GM23338 (cell line): ENCODE measurements at regions not wholly inside any gene's neighbourhood (a gene's known extent, or its start where the extent isn't known, plus 50 kb on each side); places are given as distances from the start of the nearest gene placed in this dataset.

ENCODE experiments used
- ATAC-seq: fragments of 200-7000 bp; cut with Tn5 transposase; 3 replicates; pipeline ENCODE4 v1.9.1; 2020
- DNase-seq: peaks from one replicate; pipeline ENCODE4 v3.0.0-alpha.2; 2015; ENCODE audit warnings: low spot score
- H2AFZ ChIP-seq: fragments of 200-600 bp; sonication (generic); 2 replicates; pipeline ENCODE4 v1.8.0; 2016; ENCODE audit warnings: antibody characterized with exemption, mild to moderate bottlenecking, moderate library complexity
- H3F3A ChIP-seq: fragments of 200-600 bp; sonication (generic); replicated peaks from 2 replicates; pipeline ENCODE4 v1.8.0; 2017; ENCODE audit warnings: antibody characterized with exemption, mixed run types, low read depth
- H3K27ac ChIP-seq: fragments of 200-600 bp; sonication (generic); 2 replicates; pipeline ENCODE4 v1.6.1; 2016; ENCODE audit warnings: low read depth
- H3K27me3 ChIP-seq: fragments of 200-600 bp; sonication (generic); 2 replicates; pipeline ENCODE4 v1.8.0; 2016; ENCODE audit warnings: mild to moderate bottlenecking, mixed run types, moderate library complexity; ENCODE audit not compliant: insufficient read depth
- H3K36me3 ChIP-seq: fragments of 200-600 bp; sonication (generic); 2 replicates; pipeline ENCODE4 v1.8.0; 2016; ENCODE audit warnings: mild to moderate bottlenecking; ENCODE audit not compliant: insufficient read depth
- H3K4me1 ChIP-seq: fragments of 200-600 bp; sonication (generic); 2 replicates; pipeline ENCODE4 v1.8.0; 2016; ENCODE audit warnings: mild to moderate bottlenecking, moderate library complexity; ENCODE audit not compliant: insufficient read depth
- H3K4me2 ChIP-seq: fragments of 200-600 bp; sonication (generic); 2 replicates; pipeline ENCODE4 v1.7.1; 2017; ENCODE audit warnings: mixed run types
- H3K4me3 ChIP-seq: fragments of 200-600 bp; sonication (generic); 2 replicates; pipeline ENCODE4 v1.6.1; 2016; ENCODE audit warnings: mixed run types
- H3K79me2 ChIP-seq: fragments of 200-600 bp; sonication (generic); replicated peaks from 2 replicates; pipeline ENCODE4 v1.8.0; 2017; ENCODE audit warnings: mild to moderate bottlenecking; ENCODE audit not compliant: insufficient read depth
- H3K9me2 ChIP-seq: fragments of 200-600 bp; sonication (generic); 2 replicates; pipeline ENCODE4 v1.8.0; 2017; ENCODE audit not compliant: insufficient read depth
- H4K20me1 ChIP-seq: fragments of 200-600 bp; sonication (generic); replicated peaks from 2 replicates; pipeline ENCODE4 v1.8.0; 2017; ENCODE audit warnings: mild to moderate bottlenecking; ENCODE audit not compliant: insufficient read depth
- H3K27ac Mint-ChIP-seq: 2 replicates; pipeline ENCODE4 v1.8.0; 2020; ENCODE audit warnings: inconsistent platforms, mild to moderate bottlenecking, moderate library complexity, mixed read lengths
- H3K27me3 Mint-ChIP-seq: 3 replicates; pipeline ENCODE4 v1.8.0; 2022; ENCODE audit warnings: low read depth, mild to moderate bottlenecking, moderate library complexity, mixed read lengths, inconsistent platforms; ENCODE audit not compliant: insufficient read depth, poor library complexity
- H3K36me3 Mint-ChIP-seq: 3 replicates; pipeline ENCODE4 v1.8.0; 2021; ENCODE audit warnings: low read depth, mild to moderate bottlenecking, inconsistent platforms, moderate library complexity, mixed read lengths
- H3K4me1 Mint-ChIP-seq: 3 replicates; pipeline ENCODE4 v1.8.0; 2020; ENCODE audit warnings: mild to moderate bottlenecking, inconsistent platforms, mixed read lengths
- H3K4me3 Mint-ChIP-seq: 3 replicates; pipeline ENCODE4 v1.8.0; 2021; ENCODE audit warnings: moderate library complexity, mild to moderate bottlenecking, inconsistent platforms, mixed read lengths
- H3K9me3 Mint-ChIP-seq: 3 replicates; pipeline ENCODE4 v1.8.0; 2020; ENCODE audit warnings: moderate library complexity, mild to moderate bottlenecking, inconsistent platforms, mixed read lengths
- CREB1 ChIP-seq: fragments of 250-450 bp; sonication (Bioruptor Pico); IDR thresholded peaks from 2 replicates; pipeline ENCODE4 v1.5.0; 2020; ENCODE audit warnings: low read depth, mild to moderate bottlenecking, moderate library complexity
- EZH2 ChIP-seq: fragments of 200-600 bp; sonication (generic); IDR thresholded peaks from one replicate; pipeline ENCODE4 v1.8.0; 2017; ENCODE audit warnings: antibody characterized with exemption, mild to moderate bottlenecking, low read depth; ENCODE audit not compliant: unreplicated experiment
- EZH2phosphoT487 ChIP-seq: fragments of 200-600 bp; sonication (generic); IDR thresholded peaks from one replicate; pipeline ENCODE4 v1.8.1; 2018; ENCODE audit warnings: antibody characterized with exemption; ENCODE audit not compliant: unreplicated experiment
- JUNB ChIP-seq: IDR thresholded peaks from one replicate; pipeline ENCODE4 v1.6.1; 2016; ENCODE audit warnings: antibody characterized with exemption; ENCODE audit not compliant: unreplicated experiment
- NANOG ChIP-seq: IDR thresholded peaks from 2 replicates; pipeline ENCODE4 v1.6.1; 2016; ENCODE audit warnings: antibody characterized with exemption, borderline replicate concordance
- POLR2AphosphoS5 ChIP-seq: IDR thresholded peaks from 2 replicates; pipeline ENCODE4 v1.6.1; 2016; ENCODE audit warnings: antibody characterized with exemption, low read depth
- STAT1 ChIP-seq: IDR thresholded peaks from one replicate; pipeline ENCODE4 v1.6.1; 2016; ENCODE audit warnings: antibody characterized with exemption; ENCODE audit not compliant: unreplicated experiment
- ZNF114 ChIP-seq: fragments of 250-450 bp; sonication (Bioruptor Pico); IDR thresholded peaks from 2 replicates; pipeline ENCODE4 v1.5.0; 2020; ENCODE audit warnings: mild to moderate bottlenecking, moderate library complexity
- ZNF331 ChIP-seq: fragments of 250-450 bp; sonication (Bioruptor Pico); IDR thresholded peaks from 2 replicates; pipeline ENCODE4 v1.5.0; 2020; ENCODE audit warnings: low read depth, mild to moderate bottlenecking, moderate library complexity
- TF ChIP-seq, protein P1 (sequence below): IDR thresholded peaks from 2 replicates; pipeline ENCODE4 v1.6.1; 2016; ENCODE audit warnings: antibody characterized with exemption
- TF ChIP-seq, protein P2 (sequence below): IDR thresholded peaks from one replicate; pipeline ENCODE4 v1.6.1; 2018; ENCODE audit warnings: antibody characterized with exemption; ENCODE audit not compliant: unreplicated experiment
- TF ChIP-seq, protein P3 (sequence below): fragments of 250-450 bp; sonication (Bioruptor Pico); IDR thresholded peaks from 2 replicates; pipeline ENCODE4 v1.5.0; 2020; ENCODE audit warnings: mild to moderate bottlenecking, moderate library complexity
- TF ChIP-seq, protein P4 (sequence below), 2 experiments: fragments of 200-600 bp in 1 of 2; sonication (generic) in 1 of 2; conservative IDR thresholded peaks; 2 replicates each; pipeline versions ENCODE4 v1.5.1 to v1.6.1; 2016 to 2017; ENCODE audit warnings: antibody characterized with exemption in 2 of 2, low read depth in 2 of 2, mild to moderate bottlenecking in 2 of 2, moderate library complexity in 1 of 2

DNA sequence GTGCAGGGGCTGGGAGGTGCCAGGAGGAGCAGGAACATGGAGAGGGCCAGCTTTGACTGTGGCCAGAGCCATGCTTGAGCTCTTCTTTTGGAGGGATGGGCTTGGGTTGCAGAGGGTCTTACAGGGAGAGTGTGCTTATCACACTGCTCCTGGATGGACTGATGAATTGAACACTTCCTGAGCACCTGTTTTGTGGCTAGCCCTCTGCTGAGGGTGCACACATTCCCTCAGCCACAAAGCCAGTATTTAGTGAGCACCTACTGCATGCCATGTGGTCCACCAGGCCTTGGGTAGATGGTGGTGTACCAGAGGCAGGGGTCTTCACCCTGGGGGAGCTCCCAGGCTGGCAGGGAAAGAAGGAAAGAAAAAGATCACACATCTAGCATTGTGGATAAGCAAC, 118.9 kb downstream of the SLC25A47 start:
- H3K79me2 ChIP-seq = no peaks in the 10 kb centered on the region; the same call in 1 of the 2 replicates
- Mint-ChIP-seq H3K36me3 (no peaks in the 10 kb centered on the region), H3K4me1 (peaks cover 43% of the 10 kb centered on the region), H3K27me3 (no peaks in the 10 kb centered on the region), H3K27ac (peak overlapping the region; percentile 46; the same call in 1 of the 2 replicates), H3K9me3 (no peaks in the 10 kb centered on the region), H3K4me3 (no peak overlapping the region)
- no peak overlapping the region for H3K27ac ChIP-seq
- no peaks in the 10 kb centered on the region for H3K36me3 ChIP-seq
- H3K4me2 ChIP-seq = no peak overlapping the region
- H2AFZ ChIP-seq = no peak overlapping the region
- ATAC-seq = no peak
- TF ChIP-seq, protein P1, sequence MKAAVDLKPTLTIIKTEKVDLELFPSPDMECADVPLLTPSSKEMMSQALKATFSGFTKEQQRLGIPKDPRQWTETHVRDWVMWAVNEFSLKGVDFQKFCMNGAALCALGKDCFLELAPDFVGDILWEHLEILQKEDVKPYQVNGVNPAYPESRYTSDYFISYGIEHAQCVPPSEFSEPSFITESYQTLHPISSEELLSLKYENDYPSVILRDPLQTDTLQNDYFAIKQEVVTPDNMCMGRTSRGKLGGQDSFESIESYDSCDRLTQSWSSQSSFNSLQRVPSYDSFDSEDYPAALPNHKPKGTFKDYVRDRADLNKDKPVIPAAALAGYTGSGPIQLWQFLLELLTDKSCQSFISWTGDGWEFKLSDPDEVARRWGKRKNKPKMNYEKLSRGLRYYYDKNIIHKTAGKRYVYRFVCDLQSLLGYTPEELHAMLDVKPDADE = no peak
- no peak for TF ChIP-seq CREB1 (CRISPR knock-in tag)
- no peak for TF ChIP-seq STAT1
- TF ChIP-seq, protein P2, sequence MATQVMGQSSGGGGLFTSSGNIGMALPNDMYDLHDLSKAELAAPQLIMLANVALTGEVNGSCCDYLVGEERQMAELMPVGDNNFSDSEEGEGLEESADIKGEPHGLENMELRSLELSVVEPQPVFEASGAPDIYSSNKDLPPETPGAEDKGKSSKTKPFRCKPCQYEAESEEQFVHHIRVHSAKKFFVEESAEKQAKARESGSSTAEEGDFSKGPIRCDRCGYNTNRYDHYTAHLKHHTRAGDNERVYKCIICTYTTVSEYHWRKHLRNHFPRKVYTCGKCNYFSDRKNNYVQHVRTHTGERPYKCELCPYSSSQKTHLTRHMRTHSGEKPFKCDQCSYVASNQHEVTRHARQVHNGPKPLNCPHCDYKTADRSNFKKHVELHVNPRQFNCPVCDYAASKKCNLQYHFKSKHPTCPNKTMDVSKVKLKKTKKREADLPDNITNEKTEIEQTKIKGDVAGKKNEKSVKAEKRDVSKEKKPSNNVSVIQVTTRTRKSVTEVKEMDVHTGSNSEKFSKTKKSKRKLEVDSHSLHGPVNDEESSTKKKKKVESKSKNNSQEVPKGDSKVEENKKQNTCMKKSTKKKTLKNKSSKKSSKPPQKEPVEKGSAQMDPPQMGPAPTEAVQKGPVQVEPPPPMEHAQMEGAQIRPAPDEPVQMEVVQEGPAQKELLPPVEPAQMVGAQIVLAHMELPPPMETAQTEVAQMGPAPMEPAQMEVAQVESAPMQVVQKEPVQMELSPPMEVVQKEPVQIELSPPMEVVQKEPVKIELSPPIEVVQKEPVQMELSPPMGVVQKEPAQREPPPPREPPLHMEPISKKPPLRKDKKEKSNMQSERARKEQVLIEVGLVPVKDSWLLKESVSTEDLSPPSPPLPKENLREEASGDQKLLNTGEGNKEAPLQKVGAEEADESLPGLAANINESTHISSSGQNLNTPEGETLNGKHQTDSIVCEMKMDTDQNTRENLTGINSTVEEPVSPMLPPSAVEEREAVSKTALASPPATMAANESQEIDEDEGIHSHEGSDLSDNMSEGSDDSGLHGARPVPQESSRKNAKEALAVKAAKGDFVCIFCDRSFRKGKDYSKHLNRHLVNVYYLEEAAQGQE = no peak
- no peak for TF ChIP-seq ZNF114 (CRISPR knock-in tag)
- no peak for TF ChIP-seq JUNB
- TF ChIP-seq, protein P3, sequence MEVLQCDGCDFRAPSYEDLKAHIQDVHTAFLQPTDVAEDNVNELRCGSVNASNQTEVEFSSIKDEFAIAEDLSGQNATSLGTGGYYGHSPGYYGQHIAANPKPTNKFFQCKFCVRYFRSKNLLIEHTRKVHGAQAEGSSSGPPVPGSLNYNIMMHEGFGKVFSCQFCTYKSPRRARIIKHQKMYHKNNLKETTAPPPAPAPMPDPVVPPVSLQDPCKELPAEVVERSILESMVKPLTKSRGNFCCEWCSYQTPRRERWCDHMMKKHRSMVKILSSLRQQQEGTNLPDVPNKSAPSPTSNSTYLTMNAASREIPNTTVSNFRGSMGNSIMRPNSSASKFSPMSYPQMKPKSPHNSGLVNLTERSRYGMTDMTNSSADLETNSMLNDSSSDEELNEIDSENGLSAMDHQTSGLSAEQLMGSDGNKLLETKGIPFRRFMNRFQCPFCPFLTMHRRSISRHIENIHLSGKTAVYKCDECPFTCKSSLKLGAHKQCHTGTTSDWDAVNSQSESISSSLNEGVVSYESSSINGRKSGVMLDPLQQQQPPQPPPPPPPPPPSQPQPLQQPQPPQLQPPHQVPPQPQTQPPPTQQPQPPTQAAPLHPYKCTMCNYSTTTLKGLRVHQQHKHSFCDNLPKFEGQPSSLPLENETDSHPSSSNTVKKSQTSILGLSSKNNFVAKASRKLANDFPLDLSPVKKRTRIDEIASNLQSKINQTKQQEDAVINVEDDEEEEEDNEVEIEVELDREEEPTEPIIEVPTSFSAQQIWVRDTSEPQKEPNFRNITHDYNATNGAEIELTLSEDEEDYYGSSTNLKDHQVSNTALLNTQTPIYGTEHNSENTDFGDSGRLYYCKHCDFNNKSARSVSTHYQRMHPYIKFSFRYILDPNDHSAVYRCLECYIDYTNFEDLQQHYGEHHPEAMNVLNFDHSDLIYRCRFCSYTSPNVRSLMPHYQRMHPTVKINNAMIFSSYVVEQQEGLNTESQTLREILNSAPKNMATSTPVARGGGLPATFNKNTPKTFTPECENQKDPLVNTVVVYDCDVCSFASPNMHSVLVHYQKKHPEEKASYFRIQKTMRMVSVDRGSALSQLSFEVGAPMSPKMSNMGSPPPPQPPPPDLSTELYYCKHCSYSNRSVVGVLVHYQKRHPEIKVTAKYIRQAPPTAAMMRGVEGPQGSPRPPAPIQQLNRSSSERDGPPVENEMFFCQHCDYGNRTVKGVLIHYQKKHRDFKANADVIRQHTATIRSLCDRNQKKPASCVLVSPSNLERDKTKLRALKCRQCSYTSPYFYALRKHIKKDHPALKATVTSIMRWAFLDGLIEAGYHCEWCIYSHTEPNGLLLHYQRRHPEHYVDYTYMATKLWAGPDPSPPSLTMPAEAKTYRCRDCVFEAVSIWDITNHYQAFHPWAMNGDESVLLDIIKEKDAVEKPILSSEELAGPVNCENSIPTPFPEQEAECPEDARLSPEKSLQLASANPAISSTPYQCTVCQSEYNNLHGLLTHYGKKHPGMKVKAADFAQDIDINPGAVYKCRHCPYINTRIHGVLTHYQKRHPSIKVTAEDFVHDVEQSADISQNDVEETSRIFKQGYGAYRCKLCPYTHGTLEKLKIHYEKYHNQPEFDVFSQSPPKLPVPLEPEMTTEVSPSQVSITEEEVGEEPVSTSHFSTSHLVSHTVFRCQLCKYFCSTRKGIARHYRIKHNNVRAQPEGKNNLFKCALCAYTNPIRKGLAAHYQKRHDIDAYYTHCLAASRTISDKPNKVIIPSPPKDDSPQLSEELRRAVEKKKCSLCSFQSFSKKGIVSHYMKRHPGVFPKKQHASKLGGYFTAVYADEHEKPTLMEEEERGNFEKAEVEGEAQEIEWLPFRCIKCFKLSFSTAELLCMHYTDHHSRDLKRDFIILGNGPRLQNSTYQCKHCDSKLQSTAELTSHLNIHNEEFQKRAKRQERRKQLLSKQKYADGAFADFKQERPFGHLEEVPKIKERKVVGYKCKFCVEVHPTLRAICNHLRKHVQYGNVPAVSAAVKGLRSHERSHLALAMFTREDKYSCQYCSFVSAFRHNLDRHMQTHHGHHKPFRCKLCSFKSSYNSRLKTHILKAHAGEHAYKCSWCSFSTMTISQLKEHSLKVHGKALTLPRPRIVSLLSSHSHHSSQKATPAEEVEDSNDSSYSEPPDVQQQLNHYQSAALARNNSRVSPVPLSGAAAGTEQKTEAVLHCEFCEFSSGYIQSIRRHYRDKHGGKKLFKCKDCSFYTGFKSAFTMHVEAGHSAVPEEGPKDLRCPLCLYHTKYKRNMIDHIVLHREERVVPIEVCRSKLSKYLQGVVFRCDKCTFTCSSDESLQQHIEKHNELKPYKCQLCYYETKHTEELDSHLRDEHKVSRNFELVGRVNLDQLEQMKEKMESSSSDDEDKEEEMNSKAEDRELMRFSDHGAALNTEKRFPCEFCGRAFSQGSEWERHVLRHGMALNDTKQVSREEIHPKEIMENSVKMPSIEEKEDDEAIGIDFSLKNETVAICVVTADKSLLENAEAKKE (CRISPR knock-in tag) = no peak
- TF ChIP-seq, protein P4, sequence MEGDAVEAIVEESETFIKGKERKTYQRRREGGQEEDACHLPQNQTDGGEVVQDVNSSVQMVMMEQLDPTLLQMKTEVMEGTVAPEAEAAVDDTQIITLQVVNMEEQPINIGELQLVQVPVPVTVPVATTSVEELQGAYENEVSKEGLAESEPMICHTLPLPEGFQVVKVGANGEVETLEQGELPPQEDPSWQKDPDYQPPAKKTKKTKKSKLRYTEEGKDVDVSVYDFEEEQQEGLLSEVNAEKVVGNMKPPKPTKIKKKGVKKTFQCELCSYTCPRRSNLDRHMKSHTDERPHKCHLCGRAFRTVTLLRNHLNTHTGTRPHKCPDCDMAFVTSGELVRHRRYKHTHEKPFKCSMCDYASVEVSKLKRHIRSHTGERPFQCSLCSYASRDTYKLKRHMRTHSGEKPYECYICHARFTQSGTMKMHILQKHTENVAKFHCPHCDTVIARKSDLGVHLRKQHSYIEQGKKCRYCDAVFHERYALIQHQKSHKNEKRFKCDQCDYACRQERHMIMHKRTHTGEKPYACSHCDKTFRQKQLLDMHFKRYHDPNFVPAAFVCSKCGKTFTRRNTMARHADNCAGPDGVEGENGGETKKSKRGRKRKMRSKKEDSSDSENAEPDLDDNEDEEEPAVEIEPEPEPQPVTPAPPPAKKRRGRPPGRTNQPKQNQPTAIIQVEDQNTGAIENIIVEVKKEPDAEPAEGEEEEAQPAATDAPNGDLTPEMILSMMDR (conservative IDR thresholded peaks at IDR 0.05; ENCODE audit: low read depth in 2 of 2) = no peak
- no peak for TF ChIP-seq POLR2AphosphoS5
- TF ChIP-seq ZNF331 = no peak
- no peak for TF ChIP-seq EZH2
- TF ChIP-seq EZH2phosphoT487 = no peak
- no peak for TF ChIP-seq NANOG
- no peaks in the 10 kb centered on the region for H3K27me3 ChIP-seq
- no peak overlapping the region for H3K4me3 ChIP-seq
- H4K20me1 ChIP-seq = no peaks in the 10 kb centered on the region
- H3K4me1 ChIP-seq = peaks cover 20% of the 10 kb centered on the region
- H3K9me2 ChIP-seq = no peaks in the 10 kb centered on the region
- no peaks in the 10 kb centered on the region for H3F3A ChIP-seq
- no peak for DNase-seq
